ENCODE measurements at regions not wholly inside any gene's neighbourhood (a gene's known extent, or its start where the extent isn't known, plus 50 kb on each side); places are given as distances from the start of the nearest gene placed in this dataset.

GRCh38 chr19:31880283-31880682 lies 465.1 kb upstream of the ZNF507 start:
- H3K27me3 Mint-ChIP-seq: no peaks in the 10 kb centered on the region
- no peak for DNase-seq
- peaks cover 6% of the 10 kb centered on the region for H3K9me3 Mint-ChIP-seq
- CTCF ChIA-PET: no interaction called here
- intact Hi-C loops (cut with micrococcal nuclease): no loop called here
- H3K36me3 Mint-ChIP-seq (ENCODE audit: low read depth): no peaks in the 10 kb centered on the region
- no peak for TF ChIP-seq CTCF (IDR thresholded peaks at IDR 0.05)
- H3K4me3 Mint-ChIP-seq: no peak overlapping the region
- POLR2A ChIA-PET: no interaction called here
- no peak for ATAC-seq (ENCODE audit: low read depth)
- no peak overlapping the region for H3K27ac Mint-ChIP-seq
- H3K4me1 Mint-ChIP-seq: no peaks in the 10 kb centered on the region

GRCh38 chr19:31881988-31882387 lies 463.4 kb upstream of the ZNF507 start:
- no peaks in the 10 kb centered on the region for H3K27me3 Mint-ChIP-seq
- H3K9me3 Mint-ChIP-seq: peaks cover 4% of the 10 kb centered on the region
- ChIA-PET POLR2A (no interaction called here), CTCF (no interaction called here)
- no peak for ATAC-seq (ENCODE audit: low read depth)
- H3K4me1 Mint-ChIP-seq: no peaks in the 10 kb centered on the region
- no peak for TF ChIP-seq CTCF (IDR thresholded peaks at IDR 0.05)
- no peak overlapping the region for H3K4me3 Mint-ChIP-seq
- H3K36me3 Mint-ChIP-seq (ENCODE audit: low read depth): no peaks in the 10 kb centered on the region
- no peak overlapping the region for H3K27ac Mint-ChIP-seq
- intact Hi-C loops (cut with micrococcal nuclease): no loop called here
- DNase-seq: no peak

GRCh38 chr19:31882709-31883108 lies 462.7 kb upstream of the ZNF507 start:
- Mint-ChIP-seq H3K27ac (no peak overlapping the region), H3K9me3 (peaks cover 3% of the 10 kb centered on the region), H3K27me3 (no peaks in the 10 kb centered on the region), H3K4me1 (no peaks in the 10 kb centered on the region), H3K36me3 (ENCODE audit: low read depth) (no peaks in the 10 kb centered on the region), H3K4me3 (no peak overlapping the region)
- DNase-seq: no peak
- POLR2A ChIA-PET: no interaction called here
- TF ChIP-seq CTCF (IDR thresholded peaks at IDR 0.05): no peak
- ATAC-seq (ENCODE audit: low read depth): no peak
- CTCF ChIA-PET: no interaction called here
- intact Hi-C loops (cut with micrococcal nuclease): no loop called here

- no peak overlapping the region for H3K27ac Mint-ChIP-seq
- ChIA-PET CTCF (no interaction called here), POLR2A (no interaction called here)
- peaks cover 3% of the 10 kb centered on the region for H3K9me3 Mint-ChIP-seq
- H3K27me3 Mint-ChIP-seq: no peaks in the 10 kb centered on the region
- no peak for ATAC-seq (ENCODE audit: low read depth)
- no peak for DNase-seq
- no peak overlapping the region for H3K4me3 Mint-ChIP-seq
- no peak for TF ChIP-seq CTCF (IDR thresholded peaks at IDR 0.05)
- no peaks in the 10 kb centered on the region for H3K4me1 Mint-ChIP-seq
- H3K36me3 Mint-ChIP-seq (ENCODE audit: low read depth): no peaks in the 10 kb centered on the region
- intact Hi-C loops (cut with micrococcal nuclease): no loop called here
Observed at GRCh38 chr19:31883296-31883990, 462.0 kb upstream of the ZNF507 start.

GRCh38 chr19:31885280-31885853 lies 460.0 kb upstream of the ZNF507 start:
- H3K4me1 Mint-ChIP-seq: no peaks in the 10 kb centered on the region

More at GRCh38 chr19:31885280-31885853, 460.0 kb upstream of the ZNF507 start:
- H3K27ac Mint-ChIP-seq: no peak overlapping the region
- H3K9me3 Mint-ChIP-seq: peaks cover 4% of the 10 kb centered on the region
- no peak overlapping the region for H3K4me3 Mint-ChIP-seq
- CTCF ChIA-PET: no interaction called here
- POLR2A ChIA-PET: no interaction called here
- DNase-seq (no peak), ATAC-seq (ENCODE audit: low read depth) (no peak)
- no peaks in the 10 kb centered on the region for H3K36me3 Mint-ChIP-seq (ENCODE audit: low read depth)
- no peaks in the 10 kb centered on the region for H3K27me3 Mint-ChIP-seq
- no peak for TF ChIP-seq CTCF (IDR thresholded peaks at IDR 0.05)
- intact Hi-C loops (cut with micrococcal nuclease): no loop called here
